K562 (cell line): ENCODE measurements at regions not wholly inside any gene's neighbourhood (a gene's known extent, or its start where the extent isn't known, plus 50 kb on each side); places are given as distances from the start of the nearest gene placed in this dataset.

Experiments used
- KLF6 ChIP-seq: fragments of 250-450 bp; sonication (Bioruptor Pico); IDR thresholded peaks from 2 replicates; pipeline ENCODE4 v1.4.0; 2020; ENCODE audit warnings: mild to moderate bottlenecking, moderate library complexity, borderline replicate concordance
- POLR2A ChIP-seq: fragments of 450-650 bp; conservative IDR thresholded peaks from 2 replicates; pipeline ENCODE4 v1.6.1; 2016
- TF ChIP-seq, protein P1 (sequence below): fragments of 250-450 bp; sonication (Bioruptor Pico); IDR thresholded peaks from 2 replicates; pipeline ENCODE4 v1.4.0; 2020; ENCODE audit warnings: mild to moderate bottlenecking
- TF ChIP-seq, protein P2 (sequence below), 3 experiments: IDR thresholded peaks in 2 of 3; conservative IDR thresholded peaks in 1 of 3; 2 replicates each; pipeline ENCODE4 v1.5.1; 2011 to 2012; ENCODE audit warnings: low read length in 3 of 3, mild to moderate bottlenecking in 3 of 3, control low read depth in 2 of 3, improper control_type of control experiment in 1 of 3, inconsistent platforms in 1 of 3, low read depth in 1 of 3, mixed read lengths in 1 of 3, moderate library complexity in 1 of 3; ENCODE audit not compliant: insufficient read depth in 2 of 3

DNA sequence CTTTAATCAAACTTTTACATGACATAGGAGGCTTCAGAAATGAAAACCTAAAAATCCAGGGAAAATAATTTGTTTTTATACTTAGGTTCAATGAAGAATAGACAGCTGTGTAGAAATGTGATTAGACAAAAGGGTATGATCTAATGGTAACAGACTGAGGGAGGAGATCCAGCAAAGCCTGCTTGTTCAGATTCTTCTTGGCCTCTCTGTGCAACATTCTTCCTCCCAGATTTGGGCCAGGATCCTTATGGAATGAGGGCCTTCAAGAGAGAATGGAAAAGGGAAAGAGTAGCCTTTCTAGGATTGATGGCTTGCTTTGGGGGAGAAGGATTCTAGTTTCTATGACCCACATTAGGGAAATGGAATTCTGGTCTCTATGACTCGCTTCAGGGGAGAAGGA, 94.5 kb upstream of the G2E3 start:
- no peak for TF ChIP-seq POLR2A
- TF ChIP-seq KLF6 (CRISPR knock-in tag), result no peak
- TF ChIP-seq, protein P1, sequence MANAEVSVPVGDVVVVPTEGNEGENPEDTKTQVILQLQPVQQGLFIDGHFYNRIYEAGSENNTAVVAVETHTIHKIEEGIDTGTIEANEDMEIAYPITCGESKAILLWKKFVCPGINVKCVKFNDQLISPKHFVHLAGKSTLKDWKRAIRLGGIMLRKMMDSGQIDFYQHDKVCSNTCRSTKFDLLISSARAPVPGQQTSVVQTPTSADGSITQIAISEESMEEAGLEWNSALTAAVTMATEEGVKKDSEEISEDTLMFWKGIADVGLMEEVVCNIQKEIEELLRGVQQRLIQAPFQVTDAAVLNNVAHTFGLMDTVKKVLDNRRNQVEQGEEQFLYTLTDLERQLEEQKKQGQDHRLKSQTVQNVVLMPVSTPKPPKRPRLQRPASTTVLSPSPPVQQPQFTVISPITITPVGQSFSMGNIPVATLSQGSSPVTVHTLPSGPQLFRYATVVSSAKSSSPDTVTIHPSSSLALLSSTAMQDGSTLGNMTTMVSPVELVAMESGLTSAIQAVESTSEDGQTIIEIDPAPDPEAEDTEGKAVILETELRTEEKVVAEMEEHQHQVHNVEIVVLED (CRISPR knock-in tag), result no peak
- TF ChIP-seq, protein P2, sequence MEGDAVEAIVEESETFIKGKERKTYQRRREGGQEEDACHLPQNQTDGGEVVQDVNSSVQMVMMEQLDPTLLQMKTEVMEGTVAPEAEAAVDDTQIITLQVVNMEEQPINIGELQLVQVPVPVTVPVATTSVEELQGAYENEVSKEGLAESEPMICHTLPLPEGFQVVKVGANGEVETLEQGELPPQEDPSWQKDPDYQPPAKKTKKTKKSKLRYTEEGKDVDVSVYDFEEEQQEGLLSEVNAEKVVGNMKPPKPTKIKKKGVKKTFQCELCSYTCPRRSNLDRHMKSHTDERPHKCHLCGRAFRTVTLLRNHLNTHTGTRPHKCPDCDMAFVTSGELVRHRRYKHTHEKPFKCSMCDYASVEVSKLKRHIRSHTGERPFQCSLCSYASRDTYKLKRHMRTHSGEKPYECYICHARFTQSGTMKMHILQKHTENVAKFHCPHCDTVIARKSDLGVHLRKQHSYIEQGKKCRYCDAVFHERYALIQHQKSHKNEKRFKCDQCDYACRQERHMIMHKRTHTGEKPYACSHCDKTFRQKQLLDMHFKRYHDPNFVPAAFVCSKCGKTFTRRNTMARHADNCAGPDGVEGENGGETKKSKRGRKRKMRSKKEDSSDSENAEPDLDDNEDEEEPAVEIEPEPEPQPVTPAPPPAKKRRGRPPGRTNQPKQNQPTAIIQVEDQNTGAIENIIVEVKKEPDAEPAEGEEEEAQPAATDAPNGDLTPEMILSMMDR (IDR thresholded peaks at IDR 0.05 in 2 of 3, conservative IDR thresholded peaks at IDR 0.05 in 1 of 3; ENCODE audit: insufficient read depth in 2 of 3, low read depth in 1 of 3, low read length in 3 of 3), result no peak
